ENCODE measurements at regions not wholly inside any gene's neighbourhood (a gene's known extent, or its start where the extent isn't known, plus 50 kb on each side); places are given as distances from the start of the nearest gene placed in this dataset.

- TF ChIP-seq CTCF (IDR thresholded peaks at IDR 0.05) (no peak), POLR2A (IDR thresholded peaks at IDR 0.05) (no peak)
These were observed 393.7 kb downstream of the GPAM start for GRCh38 chr10:111789821-111790220.

Data from lower leg skin (tissue), 3 donors.